ENCODE measurements at regions not wholly inside any gene's neighbourhood (a gene's known extent, or its start where the extent isn't known, plus 50 kb on each side); places are given as distances from the start of the nearest gene placed in this dataset.

GRCh38 chr2:207216457-207216856 lies 50.7 kb upstream of the KLF7 start:
- in situ Hi-C loops (cut with HindIII; ENCODE audit: low pct_ligation_motif_present, low pct_unique_long_range_greater_than_20kb, low sequenced_read_pairs), result no loop called here
- DNase-seq, result no peak

GRCh38 chr2:207217442-207217841 lies 51.7 kb upstream of the KLF7 start:
- in situ Hi-C loops (cut with HindIII; ENCODE audit: low pct_ligation_motif_present, low pct_unique_long_range_greater_than_20kb, low sequenced_read_pairs), result no loop called here
- no peak for DNase-seq

- DNase-seq, result no peak
- in situ Hi-C loops (cut with HindIII; ENCODE audit: low pct_ligation_motif_present, low pct_unique_long_range_greater_than_20kb, low sequenced_read_pairs), result no loop called here
Measured at GRCh38 chr2:207219081-207219630, 53.4 kb upstream of the KLF7 start.

- no peak for DNase-seq
- in situ Hi-C loops (cut with HindIII; ENCODE audit: low pct_ligation_motif_present, low pct_unique_long_range_greater_than_20kb, low sequenced_read_pairs), result no loop called here
Measured at GRCh38 chr2:207219676-207220501, 54.1 kb upstream of the KLF7 start.

GRCh38 chr2:207221731-207222130 lies 56.0 kb upstream of the KLF7 start:
- in situ Hi-C loops (cut with HindIII; ENCODE audit: low pct_ligation_motif_present, low pct_unique_long_range_greater_than_20kb, low sequenced_read_pairs), result no loop called here
- no peak for DNase-seq

GRCh38 chr2:207223051-207223450 lies 57.3 kb upstream of the KLF7 start:
- in situ Hi-C loops (cut with HindIII; ENCODE audit: low pct_ligation_motif_present, low pct_unique_long_range_greater_than_20kb, low sequenced_read_pairs), result no loop called here
- DNase-seq, result peak; percentile 11

- in situ Hi-C loops (cut with HindIII; ENCODE audit: low pct_ligation_motif_present, low pct_unique_long_range_greater_than_20kb, low sequenced_read_pairs), result no loop called here
- no peak for DNase-seq
Measured at GRCh38 chr2:207224381-207224780, 58.6 kb upstream of the KLF7 start.

GRCh38 chr2:207224791-207225482 lies 59.2 kb upstream of the KLF7 start:
- DNase-seq, result no peak
- in situ Hi-C loops (cut with HindIII; ENCODE audit: low pct_ligation_motif_present, low pct_unique_long_range_greater_than_20kb, low sequenced_read_pairs), result no loop called here

- in situ Hi-C loops (cut with HindIII; ENCODE audit: low pct_ligation_motif_present, low pct_unique_long_range_greater_than_20kb, low sequenced_read_pairs), result no loop called here
Measured at GRCh38 chr2:207225773-207226172, 60.0 kb upstream of the KLF7 start.

GRCh38 chr2:207226243-207226642 lies 60.5 kb upstream of the KLF7 start:
- in situ Hi-C loops (cut with HindIII; ENCODE audit: low pct_ligation_motif_present, low pct_unique_long_range_greater_than_20kb, low sequenced_read_pairs), result no loop called here
- no peak for DNase-seq

More at GRCh38 chr2:207225773-207226172, 60.0 kb upstream of the KLF7 start:
- DNase-seq, result no peak

GRCh38 chr2:207226671-207227061 lies 60.9 kb upstream of the KLF7 start:
- in situ Hi-C loops (cut with HindIII; ENCODE audit: low pct_ligation_motif_present, low pct_unique_long_range_greater_than_20kb, low sequenced_read_pairs), result no loop called here
- no peak for DNase-seq

- in situ Hi-C loops (cut with HindIII; ENCODE audit: low pct_ligation_motif_present, low pct_unique_long_range_greater_than_20kb, low sequenced_read_pairs), result no loop called here
- DNase-seq, result no peak
Measured at GRCh38 chr2:207227062-207227748, 61.5 kb upstream of the KLF7 start.

GRCh38 chr2:207227749-207228145 lies 62.0 kb upstream of the KLF7 start:
- DNase-seq, result no peak
- in situ Hi-C loops (cut with HindIII; ENCODE audit: low pct_ligation_motif_present, low pct_unique_long_range_greater_than_20kb, low sequenced_read_pairs), result no loop called here

- DNase-seq, result no peak
- in situ Hi-C loops (cut with HindIII; ENCODE audit: low pct_ligation_motif_present, low pct_unique_long_range_greater_than_20kb, low sequenced_read_pairs), result no loop called here
Measured at GRCh38 chr2:207228402-207228801, 62.7 kb upstream of the KLF7 start.

- in situ Hi-C loops (cut with HindIII; ENCODE audit: low pct_ligation_motif_present, low pct_unique_long_range_greater_than_20kb, low sequenced_read_pairs), result no loop called here
- no peak for DNase-seq
Measured at GRCh38 chr2:207229161-207229560, 63.4 kb upstream of the KLF7 start.

- peak; percentile 44 for DNase-seq
- in situ Hi-C loops (cut with HindIII; ENCODE audit: low pct_ligation_motif_present, low pct_unique_long_range_greater_than_20kb, low sequenced_read_pairs), result no loop called here
Measured at GRCh38 chr2:207230261-207231105, 64.7 kb upstream of the KLF7 start.

GRCh38 chr2:207231106-207231865 lies 65.5 kb upstream of the KLF7 start:
- in situ Hi-C loops (cut with HindIII; ENCODE audit: low pct_ligation_motif_present, low pct_unique_long_range_greater_than_20kb, low sequenced_read_pairs), result no loop called here
- DNase-seq, result no peak

- DNase-seq, result no peak
- in situ Hi-C loops (cut with HindIII; ENCODE audit: low pct_ligation_motif_present, low pct_unique_long_range_greater_than_20kb, low sequenced_read_pairs), result no loop called here
Measured at GRCh38 chr2:207231967-207232366, 66.2 kb upstream of the KLF7 start.

Measured in ACHN (cell line).